GM12874 (cell line): ENCODE measurements at regions not wholly inside any gene's neighbourhood (a gene's known extent, or its start where the extent isn't known, plus 50 kb on each side); places are given as distances from the start of the nearest gene placed in this dataset.

Experiments
- TF ChIP-seq, protein P1 (sequence below): IDR thresholded peaks from 2 replicates; pipeline ENCODE4 v1.5.1; 2011; ENCODE audit warnings: low read depth, mild to moderate bottlenecking, control low read depth, low read length, moderate library complexity; ENCODE audit not compliant: insufficient read depth

DNA sequence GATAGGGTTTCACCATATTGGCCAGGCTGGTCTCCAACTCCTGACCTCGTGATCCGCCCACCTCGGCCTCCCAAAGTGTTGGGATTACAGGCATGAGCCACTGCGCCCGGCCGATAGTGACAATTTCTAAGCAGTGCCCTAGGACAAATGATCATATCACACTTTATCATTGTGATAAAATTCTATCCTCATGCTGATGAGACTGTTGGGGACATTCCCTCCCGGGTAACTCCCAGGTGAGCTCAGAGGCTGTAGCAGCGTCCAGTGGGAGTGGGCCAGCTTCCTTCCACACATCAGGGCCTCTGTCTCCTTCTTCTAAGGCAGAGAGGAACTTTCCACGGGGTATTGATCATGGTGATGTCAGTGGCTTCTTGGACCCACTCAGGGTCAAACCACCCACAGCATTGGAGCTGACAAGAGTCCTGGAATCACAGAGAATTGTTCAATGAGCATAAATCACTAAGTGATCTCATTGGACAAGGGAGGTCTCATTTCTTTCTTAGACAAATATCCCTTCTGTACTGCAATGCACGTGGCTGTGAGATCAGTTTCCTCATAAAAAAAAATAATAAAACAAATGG is 256.1 kb downstream of the KLF6 start:
- TF ChIP-seq, protein P1, sequence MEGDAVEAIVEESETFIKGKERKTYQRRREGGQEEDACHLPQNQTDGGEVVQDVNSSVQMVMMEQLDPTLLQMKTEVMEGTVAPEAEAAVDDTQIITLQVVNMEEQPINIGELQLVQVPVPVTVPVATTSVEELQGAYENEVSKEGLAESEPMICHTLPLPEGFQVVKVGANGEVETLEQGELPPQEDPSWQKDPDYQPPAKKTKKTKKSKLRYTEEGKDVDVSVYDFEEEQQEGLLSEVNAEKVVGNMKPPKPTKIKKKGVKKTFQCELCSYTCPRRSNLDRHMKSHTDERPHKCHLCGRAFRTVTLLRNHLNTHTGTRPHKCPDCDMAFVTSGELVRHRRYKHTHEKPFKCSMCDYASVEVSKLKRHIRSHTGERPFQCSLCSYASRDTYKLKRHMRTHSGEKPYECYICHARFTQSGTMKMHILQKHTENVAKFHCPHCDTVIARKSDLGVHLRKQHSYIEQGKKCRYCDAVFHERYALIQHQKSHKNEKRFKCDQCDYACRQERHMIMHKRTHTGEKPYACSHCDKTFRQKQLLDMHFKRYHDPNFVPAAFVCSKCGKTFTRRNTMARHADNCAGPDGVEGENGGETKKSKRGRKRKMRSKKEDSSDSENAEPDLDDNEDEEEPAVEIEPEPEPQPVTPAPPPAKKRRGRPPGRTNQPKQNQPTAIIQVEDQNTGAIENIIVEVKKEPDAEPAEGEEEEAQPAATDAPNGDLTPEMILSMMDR, result no peak

DNA sequence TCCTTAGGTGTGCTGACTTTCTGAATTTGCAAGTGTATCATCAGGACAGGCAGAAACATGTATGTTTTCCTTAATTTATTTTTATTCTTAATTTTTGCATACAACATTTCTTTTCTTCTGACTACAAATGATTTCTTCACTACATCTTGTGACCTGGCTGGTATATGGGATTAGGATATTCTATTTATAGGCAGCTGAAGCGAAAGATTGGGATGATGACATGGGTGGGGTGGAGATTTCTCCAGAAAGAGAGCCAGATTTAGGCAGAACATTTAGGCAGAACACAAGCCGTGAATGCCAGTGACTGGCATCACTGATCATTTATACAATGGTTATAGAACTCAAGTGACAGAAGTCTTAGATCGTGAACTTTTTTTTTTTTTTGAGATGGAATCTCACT is 256.7 kb downstream of the KLF6 start:
- TF ChIP-seq, protein P1, result no peak

DNA sequence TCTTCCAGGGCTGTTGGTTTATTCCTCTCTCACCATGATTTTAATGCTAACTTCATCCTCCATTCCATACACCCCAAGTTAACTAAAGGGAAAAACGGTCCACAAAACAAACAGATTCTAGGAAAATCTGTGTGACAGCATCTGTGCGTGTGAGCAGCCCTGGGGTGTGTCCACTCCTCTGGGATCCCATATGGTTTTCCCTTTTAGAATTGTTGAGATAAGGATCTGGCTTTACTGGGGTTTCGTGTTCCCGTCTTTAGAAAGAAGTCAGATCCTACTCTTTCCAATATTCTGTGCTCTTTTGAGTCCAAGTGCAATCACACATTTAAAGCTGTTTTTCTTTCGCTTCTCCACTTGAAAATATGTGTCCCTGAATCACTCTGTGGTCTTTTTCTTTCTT is 257.1 kb downstream of the KLF6 start:
- TF ChIP-seq, protein P1, result no peak

DNA sequence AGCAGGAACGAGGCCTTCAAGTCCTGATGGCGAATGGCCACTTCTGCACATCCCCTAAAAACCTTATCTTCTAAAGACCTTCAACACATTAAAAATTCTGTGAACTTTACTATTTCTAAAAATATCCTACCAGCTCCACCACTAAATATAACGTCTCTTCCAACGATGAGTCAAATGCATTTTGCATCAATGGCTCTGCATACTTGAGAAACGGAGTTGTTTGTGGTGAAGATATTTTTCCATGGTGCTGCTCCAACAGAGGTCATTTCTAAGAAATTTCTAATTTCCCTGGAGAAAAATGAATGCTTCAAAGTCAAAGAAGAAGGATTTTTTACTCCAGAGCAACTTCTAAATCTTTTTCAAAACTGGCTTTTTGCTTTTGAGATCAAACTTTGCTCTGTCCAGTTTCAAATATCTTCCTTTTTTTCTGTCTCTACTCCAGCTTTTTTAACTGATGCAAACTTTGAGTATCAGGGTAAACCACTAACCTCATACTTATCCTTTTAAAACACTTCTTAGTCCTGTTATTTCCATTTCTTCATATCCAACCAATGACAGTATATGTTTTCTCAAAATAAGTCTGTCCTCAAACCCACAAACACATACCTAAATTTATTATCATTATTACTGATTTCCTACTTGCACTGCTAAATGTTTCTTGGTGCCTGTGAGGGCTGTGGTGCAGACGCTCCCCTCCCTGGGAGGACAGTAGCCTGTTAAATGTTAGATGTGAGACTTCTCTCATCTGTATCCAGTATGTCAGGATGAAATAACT is 258.1 kb downstream of the KLF6 start:
- TF ChIP-seq, protein P1, result no peak

DNA sequence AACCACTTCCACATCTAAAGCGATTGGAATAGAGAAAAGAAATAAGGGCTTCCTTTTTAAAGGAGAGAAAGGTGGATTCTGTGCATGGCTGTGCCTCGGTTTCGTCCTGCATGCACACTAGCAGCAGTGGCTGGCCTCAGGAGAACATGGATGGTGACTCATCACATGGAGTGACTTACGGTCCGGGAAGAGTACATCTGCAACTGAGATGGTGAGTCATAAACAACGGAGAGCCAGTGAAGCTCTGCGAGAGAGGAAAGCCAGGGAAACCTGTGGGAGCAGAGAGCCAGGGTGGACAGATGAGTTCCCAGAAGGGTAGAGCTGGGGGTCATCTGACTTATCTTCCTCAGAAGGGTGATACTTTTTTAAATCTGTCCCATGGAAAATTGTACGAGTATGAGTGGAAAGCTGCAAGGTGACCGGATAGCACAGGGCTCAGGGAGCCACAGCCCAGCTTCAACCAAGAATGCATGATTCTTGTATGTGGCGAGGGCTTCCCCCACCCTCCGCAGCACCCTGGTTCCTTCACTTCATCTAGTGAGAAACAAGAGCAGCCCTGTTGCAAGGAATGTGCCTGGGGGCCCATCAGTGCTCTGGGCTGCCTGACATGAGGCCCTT is 259.1 kb downstream of the KLF6 start:
- TF ChIP-seq, protein P1, result no peak

DNA sequence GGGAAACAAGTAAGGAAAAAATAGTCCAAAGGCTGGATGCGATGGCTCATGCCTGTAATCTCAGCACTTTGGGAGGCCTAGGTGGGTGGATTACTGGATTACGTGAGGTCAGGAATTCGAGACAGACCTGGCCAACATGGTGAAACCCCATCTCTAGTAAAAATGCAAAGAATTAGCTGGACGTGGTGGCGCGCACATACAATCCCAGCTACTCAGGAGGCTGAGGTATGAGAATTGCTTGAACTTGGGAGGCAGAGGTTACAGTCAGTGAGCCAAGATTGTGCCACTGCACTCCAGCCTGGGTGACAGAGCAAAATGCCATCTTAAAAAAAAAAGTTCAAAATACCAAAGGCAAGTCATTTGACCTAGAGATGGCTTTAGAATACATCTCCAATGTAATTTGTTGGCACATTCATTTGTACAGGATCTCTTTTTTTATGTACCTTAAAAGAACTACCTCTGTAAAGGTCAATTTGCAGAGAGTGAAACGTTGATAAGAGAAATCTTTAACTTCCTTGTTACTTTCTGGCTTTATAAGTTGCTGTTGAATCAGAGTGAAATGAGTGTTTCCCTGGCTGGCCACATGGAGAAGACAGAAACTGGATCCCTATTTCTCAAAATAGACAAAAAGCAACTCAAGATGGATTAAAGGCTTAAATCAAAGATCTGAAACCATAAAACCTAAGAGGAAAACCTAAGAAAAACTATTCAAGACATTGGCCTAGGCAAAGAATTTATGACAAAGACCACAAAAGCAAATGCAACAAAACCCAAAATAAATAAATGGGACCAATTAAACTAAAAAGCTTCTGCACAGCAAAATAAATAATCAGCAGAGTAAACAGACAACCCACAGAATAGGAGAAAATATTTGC is 260.7 kb downstream of the KLF6 start:
- TF ChIP-seq, protein P1, result no peak
